Hippocampal formation (tissue), 2 donors: ENCODE measurements at regions not wholly inside any gene's neighbourhood (a gene's known extent, or its start where the extent isn't known, plus 50 kb on each side); places are given as distances from the start of the nearest gene placed in this dataset.

Experiments used
- DNase-seq, 2 donors: peaks; one replicate each; lab custom pipeline; 2025; lab: John Stamatoyannopoulos, UW

- DNase-seq = no peak
Observed at GRCh38 chr5:121199216-121199999, 652.3 kb upstream of the FTMT start.

DNA sequence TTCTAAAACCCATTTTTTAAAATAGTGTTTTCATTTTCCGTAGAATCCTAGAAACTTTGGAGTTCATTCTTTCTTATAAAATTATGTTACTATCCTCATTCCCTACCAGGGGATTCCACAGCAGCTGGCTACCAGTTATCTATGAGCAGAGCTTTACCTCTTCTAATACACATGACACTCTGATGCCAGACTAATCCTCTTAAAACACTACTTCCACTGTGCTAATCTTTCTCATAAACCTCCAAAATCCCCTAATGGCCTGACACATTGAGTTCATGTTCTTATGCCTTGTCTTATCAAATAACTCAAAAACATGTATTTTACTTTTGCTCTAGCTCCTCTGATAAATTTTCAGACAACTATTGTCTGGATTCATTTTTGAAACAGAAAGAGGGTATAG lies 633.6 kb upstream of the FTMT start:
- DNase-seq = no peak

DNA sequence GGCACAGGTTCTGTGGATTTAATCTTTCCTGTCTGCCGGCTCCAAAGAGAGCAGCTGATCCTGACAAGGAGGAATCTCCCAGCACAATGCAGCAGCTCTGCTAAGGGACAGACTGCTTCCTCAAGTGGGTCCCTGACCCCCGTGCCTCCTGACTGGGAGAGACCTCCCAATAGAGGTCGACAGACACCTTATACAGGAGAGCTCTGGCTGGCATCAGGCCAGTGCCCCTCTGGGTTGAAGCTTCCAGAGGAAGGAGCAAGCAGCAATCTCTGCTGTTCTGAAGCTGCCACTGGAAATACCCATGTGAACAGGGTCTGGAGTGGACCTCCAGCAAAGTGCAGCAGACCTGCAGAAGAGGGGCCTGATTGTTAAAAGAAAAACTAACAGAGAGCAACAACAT lies 630.2 kb upstream of the FTMT start:
- DNase-seq = no peak

GRCh38 chr5:121226765-121227164 lies 624.9 kb upstream of the FTMT start:
- DNase-seq = no peak

GRCh38 chr5:121239951-121240350 lies 611.7 kb upstream of the FTMT start:
- DNase-seq = no peak

DNA sequence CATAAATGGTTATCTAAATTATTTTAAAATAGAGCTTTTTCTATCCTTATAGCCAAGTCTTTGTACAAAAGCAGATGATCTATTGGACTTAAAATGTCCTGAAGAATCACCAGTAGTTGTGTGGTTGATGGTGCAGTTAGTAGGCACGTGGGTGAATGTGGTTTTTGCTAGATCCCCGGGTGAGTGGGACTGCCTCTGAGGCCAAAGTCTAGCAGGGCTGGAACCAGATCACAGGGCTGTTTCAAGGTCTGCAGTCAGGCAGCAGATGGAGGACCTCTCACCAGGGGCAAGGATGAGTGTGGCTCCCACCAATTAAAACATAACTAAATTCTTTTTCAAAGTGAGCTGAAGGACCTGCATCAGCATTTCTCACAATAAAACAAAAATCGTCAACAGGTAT lies 604.7 kb upstream of the FTMT start:
- DNase-seq = no peak

- DNase-seq = no peak
Observed at GRCh38 chr5:121251954-121252353, 599.7 kb upstream of the FTMT start.

DNA sequence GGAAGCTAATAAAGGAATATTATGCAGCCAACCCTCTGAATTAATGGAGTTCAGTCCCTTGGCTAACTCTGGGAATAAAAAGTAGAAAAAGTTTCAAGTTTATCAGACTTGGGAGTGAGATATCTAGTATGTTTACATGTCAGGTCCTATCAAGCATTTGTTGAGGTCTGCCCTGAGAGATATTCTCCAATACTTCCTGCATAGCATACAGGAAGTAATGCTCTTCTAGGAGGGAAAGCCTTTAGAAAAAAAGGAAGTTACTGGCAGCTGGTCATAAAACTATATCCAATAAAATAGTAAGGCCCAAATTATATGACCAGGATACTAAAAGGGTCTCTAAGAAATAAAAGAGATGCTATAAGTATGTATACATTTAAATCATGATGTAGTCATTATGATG lies 594.1 kb upstream of the FTMT start:
- DNase-seq = no peak

GRCh38 chr5:121263456-121263855 lies 588.2 kb upstream of the FTMT start:
- no peak for DNase-seq

DNA sequence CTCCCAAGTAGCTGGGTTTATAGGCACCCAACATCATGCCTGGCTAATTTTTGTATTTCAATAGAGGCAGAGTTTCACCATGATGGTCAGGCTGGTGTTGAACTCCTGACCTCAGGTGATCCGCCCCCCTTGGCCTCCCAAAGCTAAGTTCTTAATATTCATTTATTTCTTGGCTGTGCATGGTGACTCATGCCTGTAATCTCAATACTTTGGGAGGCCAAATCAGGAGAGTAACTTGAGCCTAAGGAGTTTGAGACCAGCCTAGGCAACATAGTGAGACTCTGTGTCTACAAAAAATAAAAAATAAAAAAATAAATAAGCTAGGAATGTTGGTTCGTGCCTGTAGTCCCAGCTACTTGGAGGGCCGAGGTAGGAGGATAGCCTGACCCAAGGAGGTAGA lies 587.1 kb upstream of the FTMT start:
- DNase-seq = no peak

DNA sequence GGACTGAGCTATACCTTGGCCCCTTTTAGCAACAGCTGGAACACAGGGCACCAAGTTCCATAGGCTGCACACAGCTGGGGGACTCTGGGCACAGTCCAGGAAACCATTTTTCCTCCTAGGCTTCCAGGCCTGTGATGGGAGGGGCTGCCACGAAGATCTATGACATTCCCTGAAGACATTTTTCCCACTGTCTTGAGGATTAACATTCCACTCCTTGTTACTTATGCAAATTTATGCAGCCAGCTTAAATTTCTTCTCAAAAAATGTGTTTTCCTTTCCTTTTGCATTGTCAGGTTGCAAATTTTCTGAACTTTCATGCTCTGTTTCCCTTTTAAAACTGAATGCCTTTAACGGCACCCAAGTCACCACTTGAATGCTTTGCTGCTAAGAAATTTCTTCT lies 580.1 kb upstream of the FTMT start:
- DNase-seq = no peak

DNA sequence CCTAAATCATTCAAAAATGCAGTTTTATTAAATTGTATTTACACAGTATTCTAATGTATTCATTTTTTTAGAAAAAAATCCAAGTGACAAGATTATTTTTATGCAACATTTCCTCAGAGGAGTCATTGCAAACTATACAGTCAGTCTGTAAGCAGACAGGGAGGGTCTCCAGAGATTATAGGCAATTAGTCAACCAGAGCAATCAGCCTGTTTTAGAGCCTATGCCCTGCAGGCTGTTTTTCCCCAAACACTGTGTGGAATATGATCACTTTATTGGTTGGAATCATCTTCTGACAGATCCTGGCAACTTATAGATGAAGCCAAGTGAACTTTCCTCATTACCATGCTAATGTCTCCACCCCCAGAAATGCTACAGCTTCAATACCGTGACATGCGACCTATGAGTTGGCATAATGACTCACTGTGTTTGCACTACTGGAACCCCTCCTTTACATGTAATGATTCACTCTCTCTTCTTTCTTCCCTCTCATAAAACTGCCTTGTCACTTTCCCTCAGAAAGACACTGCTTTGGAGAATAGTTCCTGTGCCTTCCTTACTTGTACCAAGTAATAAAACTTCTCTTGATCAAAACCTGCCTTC lies 577.7 kb upstream of the FTMT start:
- no peak for DNase-seq

DNA sequence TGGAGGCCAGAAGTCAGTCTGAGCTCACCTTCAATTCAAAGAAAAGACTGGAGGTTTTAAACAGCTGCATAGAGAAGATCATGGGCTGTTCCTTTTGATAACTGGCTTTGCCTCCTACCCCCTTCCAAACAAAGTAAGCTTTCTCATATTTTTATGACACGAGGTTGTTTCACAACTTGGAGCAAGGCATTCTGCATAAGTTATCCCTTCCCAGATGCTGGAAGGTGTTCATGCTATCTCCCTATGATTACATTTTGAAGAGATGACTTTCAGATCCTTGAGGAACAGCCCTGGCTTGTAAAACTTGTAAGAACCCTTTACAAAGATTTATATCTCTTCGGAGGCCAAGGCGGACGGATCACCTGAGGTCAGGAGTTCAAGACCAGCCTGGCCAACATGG lies 571.9 kb upstream of the FTMT start:
- no peak for DNase-seq

GRCh38 chr5:121285801-121286521 lies 565.7 kb upstream of the FTMT start:
- no peak for DNase-seq

DNA sequence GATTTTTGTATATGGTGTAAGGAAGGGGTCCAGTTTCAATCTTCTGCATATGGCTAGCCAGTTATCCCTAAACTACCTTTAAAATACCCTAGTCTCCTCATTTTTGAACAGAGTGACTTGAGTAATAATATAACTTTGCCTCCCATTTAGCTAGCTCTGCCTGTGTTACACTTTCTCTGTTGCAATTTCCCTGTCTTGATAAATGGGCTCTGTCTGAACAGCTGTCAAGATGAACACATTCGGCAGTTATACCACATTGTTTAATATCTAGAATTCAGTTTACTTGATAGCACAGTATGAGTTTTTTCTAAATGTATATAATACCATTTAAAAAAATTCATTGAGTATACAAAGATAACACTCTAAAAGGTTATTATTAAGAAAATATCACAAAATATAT lies 562.9 kb upstream of the FTMT start:
- DNase-seq = no peak

- DNase-seq = no peak
Observed at GRCh38 chr5:121292664-121293063, 559.0 kb upstream of the FTMT start.

GRCh38 chr5:121296356-121296755 lies 555.3 kb upstream of the FTMT start:
- no peak for DNase-seq

- DNase-seq = no peak
Observed at GRCh38 chr5:121299153-121299552, 552.5 kb upstream of the FTMT start.

- no peak for DNase-seq
Observed at GRCh38 chr5:121304838-121305237, 546.8 kb upstream of the FTMT start.

DNA sequence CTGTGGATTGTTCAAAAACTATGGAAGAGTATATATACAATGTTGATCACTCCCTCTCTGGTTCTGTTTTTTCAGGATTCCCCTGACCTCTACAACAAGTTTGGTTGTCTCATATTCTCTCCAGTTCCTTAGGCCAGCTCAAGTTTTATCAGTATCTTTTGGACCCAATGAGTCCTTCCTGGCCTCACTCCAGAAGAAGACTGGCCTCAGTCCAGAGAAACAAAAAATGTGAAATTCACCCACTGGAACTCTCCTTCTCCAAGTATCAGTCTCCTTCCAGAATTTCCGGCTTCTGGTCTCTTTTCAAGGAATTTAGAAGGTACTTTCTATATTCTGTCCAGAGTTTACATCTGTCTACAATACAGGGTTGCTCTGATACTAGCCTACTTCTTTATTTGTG lies 537.8 kb upstream of the FTMT start:
- no peak for DNase-seq

DNA sequence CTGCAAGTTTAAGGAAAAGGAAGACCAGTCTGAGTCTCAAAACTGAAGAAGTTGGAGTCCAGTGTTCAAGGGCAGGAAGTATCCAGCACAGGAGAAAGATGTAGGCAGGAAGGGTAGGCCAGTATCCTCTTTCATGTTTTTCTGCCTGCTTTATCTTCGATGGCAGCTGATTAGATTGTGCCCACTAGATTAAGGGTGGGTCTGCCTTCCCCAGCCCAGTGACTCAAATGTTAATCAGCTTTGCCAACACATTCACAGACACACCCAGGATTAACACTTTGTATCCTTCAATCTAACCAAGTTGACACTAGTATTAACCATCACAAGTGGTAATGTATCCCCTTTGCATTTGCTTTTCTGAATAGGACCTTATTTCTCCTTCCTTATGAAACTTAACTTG lies 535.9 kb upstream of the FTMT start:
- no peak for DNase-seq

DNA sequence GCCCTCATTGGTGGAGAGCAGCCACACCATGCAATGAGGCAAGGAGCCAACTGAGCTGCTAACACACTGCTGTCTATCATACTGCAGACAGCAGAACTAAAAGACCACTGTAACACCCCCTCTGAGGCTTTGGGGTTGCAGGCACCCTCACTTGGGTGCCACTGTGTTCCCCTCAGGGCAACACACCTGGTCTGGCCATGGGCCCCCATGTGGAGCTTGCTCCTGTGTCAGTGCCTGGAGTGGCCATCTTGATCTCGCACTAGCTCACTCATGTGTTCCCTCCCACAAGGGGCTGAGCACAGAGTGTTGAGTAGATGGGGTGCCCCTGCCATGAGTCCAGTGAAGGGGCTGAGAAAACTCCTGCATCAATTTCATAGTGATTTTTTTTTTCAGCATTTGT lies 532.4 kb upstream of the FTMT start:
- no peak for DNase-seq

- no peak for DNase-seq
Observed at GRCh38 chr5:121325930-121326329, 525.8 kb upstream of the FTMT start.
